Endothelial cell of umbilical vein (primary cell): ENCODE measurements at regions not wholly inside any gene's neighbourhood (a gene's known extent, or its start where the extent isn't known, plus 50 kb on each side); places are given as distances from the start of the nearest gene placed in this dataset.

Experiments
- BruUV-seq: library from RNA; stranded (reverse); fragments of 400-500 nt; replicated peaks from 2 replicates; lab custom pipeline; 2021; lab: Mats Ljungman, UMichigan
- CTCF ChIA-PET: fragments of 300-600, 350-600 bp; sonication (Branson Sonifier 250); formaldehyde crosslinking; loops from one replicate; lab custom pipeline; 2021; ENCODE audit warnings: antibody characterized with exemption, inconsistent platforms; lab: Charles Lee
- POLR2A ChIA-PET: fragments of 300-600, 350-600 bp; sonication (Branson Sonifier 250); formaldehyde crosslinking; loops from one replicate; lab custom pipeline; 2021; ENCODE audit warnings: antibody characterized with exemption, inconsistent platforms; lab: Charles Lee
- DNase-seq: peaks from one replicate; pipeline ENCODE4 v3.0.0-alpha.2; 2011; ENCODE audit warnings: low read depth, low spot score
- FAIRE-seq: peaks from 2 replicates; lab custom pipeline; 2011; peaks lifted over from hg19 to GRCh38; lab: Jason Lieb, UNC
- H2AFZ ChIP-seq: 2 replicates; pipeline ENCODE4 v1.6.0; 2012; ENCODE audit warnings: low read depth, low read length, control low read depth, inconsistent platforms
- H3K27ac ChIP-seq: 2 replicates; pipeline ENCODE4 v1.5.1; 2011; ENCODE audit warnings: low read depth, mild to moderate bottlenecking, control low read depth, low read length, moderate library complexity; ENCODE audit not compliant: insufficient read depth
- H3K27me3 ChIP-seq, 2 experiments: 2 replicates each; pipeline versions ENCODE4 v1.6.0 to v1.6.1; 2011; ENCODE audit warnings: low read length in 2 of 2, mixed read lengths in 1 of 2; ENCODE audit not compliant: control insufficient read depth in 2 of 2, insufficient read depth in 2 of 2
- H3K36me3 ChIP-seq, 2 experiments: 2 replicates in 1 of 2; 3 replicates in 1 of 2; pipeline ENCODE4 v1.5.1; 2011; ENCODE audit warnings: low read length in 2 of 2, mild to moderate bottlenecking in 1 of 2, moderate library complexity in 1 of 2; ENCODE audit not compliant: control insufficient read depth in 2 of 2, insufficient read depth in 2 of 2; ENCODE audit errors: extremely low read depth in 1 of 2
- H3K4me1 ChIP-seq: 3 replicates; pipeline ENCODE4 v1.5.1; 2011; ENCODE audit warnings: mild to moderate bottlenecking, low read length; ENCODE audit not compliant: control insufficient read depth, insufficient read depth; ENCODE audit errors: extremely low read depth
- H3K4me2 ChIP-seq: 2 replicates; pipeline ENCODE4 v1.6.1; 2011; ENCODE audit warnings: low read length, control low read depth, mixed read lengths; ENCODE audit not compliant: insufficient read depth
- H3K4me3 ChIP-seq, 3 experiments: fragments of 200-600 bp in 1 of 3; sonication (generic), shearing (Covaris generic) in 1 of 3; replicated peaks in 1 of 3; 2 replicates each; pipeline ENCODE4 v1.5.1; 2011 to 2016; ENCODE audit warnings: control low read depth in 3 of 3, low read length in 3 of 3, mild to moderate bottlenecking in 2 of 3, inconsistent platforms in 1 of 3, low read depth in 1 of 3, moderate library complexity in 1 of 3; ENCODE audit not compliant: insufficient read depth in 1 of 3
- H3K79me2 ChIP-seq: 2 replicates; pipeline ENCODE4 v1.6.0; 2012; ENCODE audit warnings: low read length, inconsistent platforms; ENCODE audit not compliant: control insufficient read depth, insufficient read depth
- H3K9ac ChIP-seq: replicated peaks from 2 replicates; pipeline ENCODE3; 2011; ENCODE audit warnings: low read length, control low read depth; ENCODE audit not compliant: insufficient read depth; ENCODE audit errors: extremely low read depth
- H3K9me1 ChIP-seq: replicated peaks from 3 replicates; pipeline ENCODE4 v1.6.0; 2011; ENCODE audit warnings: mild to moderate bottlenecking, low read length; ENCODE audit not compliant: control insufficient read depth, insufficient read depth; ENCODE audit errors: extremely low read depth
- H3K9me3 ChIP-seq: replicated peaks from 2 replicates; pipeline ENCODE4 v1.5.1; 2012; ENCODE audit warnings: low read length, inconsistent platforms; ENCODE audit not compliant: control insufficient read depth, insufficient read depth
- H4K20me1 ChIP-seq: replicated peaks from 2 replicates; pipeline ENCODE3; 2011; ENCODE audit warnings: mild to moderate bottlenecking, low read length; ENCODE audit not compliant: control insufficient read depth, insufficient read depth; ENCODE audit errors: extremely low read depth
- EZH2 ChIP-seq: IDR thresholded peaks from 2 replicates; pipeline ENCODE4 v1.6.1; 2012; ENCODE audit warnings: borderline replicate concordance, low read depth, mild to moderate bottlenecking, moderate library complexity, low read length, inconsistent platforms; ENCODE audit not compliant: severe bottlenecking
- FOS ChIP-seq: IDR thresholded peaks from 2 replicates; pipeline ENCODE4 v1.6.1; 2011; ENCODE audit warnings: mild to moderate bottlenecking, low read length, moderate library complexity, borderline replicate concordance; ENCODE audit not compliant: insufficient read depth
- GATA2 ChIP-seq: IDR thresholded peaks from 2 replicates; pipeline ENCODE4 v1.7.0; 2011; ENCODE audit warnings: low read depth, mild to moderate bottlenecking, moderate library complexity, mixed read lengths, low read length; ENCODE audit not compliant: insufficient read length, insufficient read depth
- JUN ChIP-seq: IDR thresholded peaks from 2 replicates; pipeline ENCODE4 v1.6.1; 2011; ENCODE audit warnings: borderline replicate concordance, low read depth; ENCODE audit not compliant: insufficient read length, insufficient read depth
- MYC ChIP-seq: IDR thresholded peaks from one replicate; pipeline ENCODE4 v1.6.1; 2011; ENCODE audit warnings: mild to moderate bottlenecking, low read depth, low read length
- POLR2A ChIP-seq: IDR thresholded peaks from 2 replicates; pipeline ENCODE4 v1.6.1; 2012; ENCODE audit warnings: low read depth, mild to moderate bottlenecking, control low read depth, low read length
- POLR2AphosphoS5 ChIP-seq: IDR thresholded peaks from 2 replicates; pipeline ENCODE4 v1.6.1; 2012; ENCODE audit warnings: low read depth, mild to moderate bottlenecking, control low read depth, low read length, moderate library complexity; ENCODE audit not compliant: insufficient read depth
- dilution Hi-C: fragments of 300-500 bp; cut with MboI; formaldehyde crosslinking; loops from one replicate; pipeline ENCODE4 v1.15.0; 2019; ENCODE audit warnings: low sequenced_read_pairs; ENCODE audit not compliant: extremely low pct_ligation_motif_present
- intact Hi-C: fragments of 100-400 bp; cut with micrococcal nuclease; formaldehyde crosslinking; loops from one replicate; pipeline ENCODE4 v1.10.0; 2022
- TF ChIP-seq, protein P1 (sequence below), 2 donors: IDR thresholded peaks; 1 replicate in 1 of 2; 2 replicates in 1 of 2; pipeline ENCODE4 v1.5.1; 2011; ENCODE audit warnings: low read length in 2 of 2, mild to moderate bottlenecking in 2 of 2, moderate library complexity in 2 of 2, control low read depth in 1 of 2, inconsistent platforms in 1 of 2, low read depth in 1 of 2; ENCODE audit not compliant: insufficient read depth in 1 of 2; ENCODE audit errors: extremely low read depth in 1 of 2
- TF ChIP-seq, protein P2 (sequence below): IDR thresholded peaks from 2 replicates; pipeline ENCODE4 v1.6.1; 2011; ENCODE audit not compliant: insufficient read depth, insufficient read length

DNA sequence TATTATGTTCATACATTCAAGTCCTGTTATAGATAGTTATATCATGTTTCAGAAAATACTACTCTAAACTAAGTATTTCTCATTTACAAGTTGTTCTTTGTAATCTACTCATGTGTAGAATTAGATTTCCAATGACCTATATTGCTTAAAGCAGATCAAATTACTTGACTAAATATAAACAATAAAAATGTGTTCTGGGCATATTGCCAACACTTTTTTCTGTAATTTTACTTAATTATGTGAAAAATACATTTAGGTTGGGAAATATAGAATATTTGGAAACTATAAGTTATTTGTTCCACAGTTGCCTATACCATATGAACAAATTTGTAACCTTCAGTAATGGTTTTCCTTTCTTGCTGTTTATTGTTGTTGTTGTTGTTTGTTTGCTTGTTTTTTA lies 275.2 kb upstream of the PCDH9 start:
- no peaks in the 10 kb centered on the region for H3K9me3 ChIP-seq
- no TSS peak for BruUV-seq
- intact Hi-C loops (no loop called here), dilution Hi-C loops (no loop called here)
- ChIA-PET CTCF (no interaction called here), POLR2A (no interaction called here)
- no peaks in the 10 kb centered on the region for H3K79me2 ChIP-seq
- H2AFZ ChIP-seq, result no peak overlapping the region
- H3K9ac ChIP-seq, result no peak overlapping the region
- no peak for TF ChIP-seq FOS
- no peak for TF ChIP-seq POLR2AphosphoS5
- TF ChIP-seq EZH2, result no peak
- TF ChIP-seq GATA2, result no peak
- TF ChIP-seq, protein P1, sequence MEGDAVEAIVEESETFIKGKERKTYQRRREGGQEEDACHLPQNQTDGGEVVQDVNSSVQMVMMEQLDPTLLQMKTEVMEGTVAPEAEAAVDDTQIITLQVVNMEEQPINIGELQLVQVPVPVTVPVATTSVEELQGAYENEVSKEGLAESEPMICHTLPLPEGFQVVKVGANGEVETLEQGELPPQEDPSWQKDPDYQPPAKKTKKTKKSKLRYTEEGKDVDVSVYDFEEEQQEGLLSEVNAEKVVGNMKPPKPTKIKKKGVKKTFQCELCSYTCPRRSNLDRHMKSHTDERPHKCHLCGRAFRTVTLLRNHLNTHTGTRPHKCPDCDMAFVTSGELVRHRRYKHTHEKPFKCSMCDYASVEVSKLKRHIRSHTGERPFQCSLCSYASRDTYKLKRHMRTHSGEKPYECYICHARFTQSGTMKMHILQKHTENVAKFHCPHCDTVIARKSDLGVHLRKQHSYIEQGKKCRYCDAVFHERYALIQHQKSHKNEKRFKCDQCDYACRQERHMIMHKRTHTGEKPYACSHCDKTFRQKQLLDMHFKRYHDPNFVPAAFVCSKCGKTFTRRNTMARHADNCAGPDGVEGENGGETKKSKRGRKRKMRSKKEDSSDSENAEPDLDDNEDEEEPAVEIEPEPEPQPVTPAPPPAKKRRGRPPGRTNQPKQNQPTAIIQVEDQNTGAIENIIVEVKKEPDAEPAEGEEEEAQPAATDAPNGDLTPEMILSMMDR (IDR thresholded peaks at IDR 0.05; ENCODE audit: extremely low read depth in 1 of 2, insufficient read depth in 1 of 2, low read depth in 1 of 2, low read length in 2 of 2), result no peak
- TF ChIP-seq, protein P2, sequence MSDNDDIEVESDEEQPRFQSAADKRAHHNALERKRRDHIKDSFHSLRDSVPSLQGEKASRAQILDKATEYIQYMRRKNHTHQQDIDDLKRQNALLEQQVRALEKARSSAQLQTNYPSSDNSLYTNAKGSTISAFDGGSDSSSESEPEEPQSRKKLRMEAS, result no peak
- no peak for TF ChIP-seq MYC
- no peak for TF ChIP-seq JUN
- TF ChIP-seq POLR2A, result no peak
- DNase-seq (no peak), FAIRE-seq (no peak)
- H3K27me3 ChIP-seq, result no peaks in the 10 kb centered on the region
- no peaks in the 10 kb centered on the region for H4K20me1 ChIP-seq
- no peaks in the 10 kb centered on the region for H3K4me1 ChIP-seq
- no peaks in the 10 kb centered on the region for H3K9me1 ChIP-seq
- H3K4me3 ChIP-seq, result no peak overlapping the region
- H3K27ac ChIP-seq, result no peak overlapping the region
- H3K4me2 ChIP-seq, result no peak overlapping the region
- no peaks in the 10 kb centered on the region for H3K36me3 ChIP-seq
